T-helper 2 cell (primary cell): ENCODE measurements at regions not wholly inside any gene's neighbourhood (a gene's known extent, or its start where the extent isn't known, plus 50 kb on each side); places are given as distances from the start of the nearest gene placed in this dataset.

Experiments used
- DNase-seq, 5 experiments: peaks; one replicate each; pipeline versions ENCODE4 v3.0.0 to v3.0.0-alpha.2; 2012 to 2022

DNA sequence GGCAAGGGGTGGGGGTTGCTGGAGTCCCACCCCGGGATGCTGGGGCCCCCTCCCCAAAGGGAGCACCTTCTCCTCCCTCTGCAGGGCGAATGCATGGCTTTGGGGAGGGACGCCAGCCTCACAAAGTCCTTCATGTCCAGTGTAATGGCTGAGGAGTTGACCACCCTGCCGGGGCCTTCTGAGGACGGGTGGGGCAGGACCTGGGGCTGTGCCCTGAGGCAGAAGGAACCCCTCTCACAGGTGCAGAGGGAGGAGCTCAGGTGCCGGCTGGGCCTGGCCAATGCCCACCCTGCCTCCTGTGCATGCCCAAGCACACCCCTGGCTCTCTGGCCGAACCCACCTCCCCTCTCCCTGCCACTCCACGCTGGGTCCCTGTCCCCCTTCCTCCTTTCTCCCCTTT, 64.3 kb upstream of the RNU6ATAC start:
- DNase-seq, result no peak

DNA sequence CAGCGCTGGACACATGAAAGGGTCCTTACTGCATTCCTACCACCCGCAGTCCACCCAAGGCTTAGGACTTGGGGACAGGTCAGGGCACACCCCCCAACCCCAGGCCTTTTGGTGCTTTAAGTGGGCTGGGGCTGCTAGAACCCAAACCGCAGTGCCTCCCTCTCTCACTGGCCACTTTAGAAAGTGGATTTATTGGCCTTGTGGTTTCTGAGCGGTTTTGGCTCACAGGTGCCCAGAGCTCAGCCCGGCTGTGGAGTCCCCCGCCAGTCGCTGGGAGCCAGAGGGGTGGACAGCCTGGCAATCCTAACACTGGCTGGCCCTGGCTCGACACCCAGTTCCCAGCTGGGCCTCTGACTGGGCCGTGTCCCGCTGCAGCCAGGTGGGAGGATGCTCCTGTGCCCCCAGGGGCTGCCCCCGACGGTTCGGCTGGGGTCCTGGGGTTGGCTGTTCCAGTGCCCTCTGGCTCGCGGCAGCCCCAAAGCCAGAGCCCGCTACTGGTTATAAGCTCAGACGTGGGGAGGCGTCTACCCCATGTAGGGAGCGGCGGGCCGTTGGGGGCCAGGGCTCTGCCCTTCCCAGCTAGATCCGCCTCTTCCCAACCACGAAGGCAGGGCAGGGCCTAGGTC, 65.2 kb upstream of the RNU6ATAC start:
- no peak for DNase-seq

DNA sequence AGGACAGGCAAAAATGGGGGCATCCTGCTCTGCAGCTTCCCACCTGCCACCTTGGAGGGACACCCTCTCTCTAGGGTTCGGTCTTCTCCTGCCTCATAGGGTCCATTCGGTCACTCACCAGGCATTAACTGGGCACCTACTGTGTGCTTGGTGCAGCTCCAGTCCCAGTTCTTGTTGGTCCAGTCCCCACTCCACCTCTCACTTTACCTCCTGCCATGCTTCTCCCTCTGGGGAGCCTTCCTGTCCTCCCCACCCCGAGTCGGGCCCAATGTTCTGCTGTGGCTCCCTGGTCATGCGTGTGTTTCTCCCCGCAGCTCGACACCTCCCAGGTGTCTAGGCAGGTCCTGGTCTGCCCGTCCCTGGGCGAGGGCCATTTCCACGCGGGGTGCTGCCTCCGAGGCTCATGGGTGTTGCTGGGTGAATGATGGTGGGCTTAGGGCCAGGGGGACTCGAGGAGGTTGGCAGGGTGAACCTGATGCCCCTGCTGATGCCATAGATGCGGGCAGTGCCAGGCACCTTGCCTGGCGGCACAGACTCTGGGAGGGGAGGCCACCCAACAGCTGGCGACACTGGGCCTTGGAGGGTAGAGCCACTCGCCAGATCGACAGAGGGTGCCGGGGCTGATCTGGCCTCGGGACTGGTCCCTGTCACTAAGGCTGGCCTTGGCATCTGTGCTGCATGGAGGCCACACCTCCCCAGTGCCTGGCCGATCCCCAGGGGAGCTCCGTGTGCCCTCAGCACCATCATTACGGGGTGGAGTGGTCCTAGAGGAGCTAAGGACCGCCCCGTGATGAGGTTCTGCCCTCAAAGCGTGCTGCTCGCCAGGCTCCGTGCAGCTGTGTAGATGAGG, 66.0 kb upstream of the RNU6ATAC start:
- no peak for DNase-seq

DNA sequence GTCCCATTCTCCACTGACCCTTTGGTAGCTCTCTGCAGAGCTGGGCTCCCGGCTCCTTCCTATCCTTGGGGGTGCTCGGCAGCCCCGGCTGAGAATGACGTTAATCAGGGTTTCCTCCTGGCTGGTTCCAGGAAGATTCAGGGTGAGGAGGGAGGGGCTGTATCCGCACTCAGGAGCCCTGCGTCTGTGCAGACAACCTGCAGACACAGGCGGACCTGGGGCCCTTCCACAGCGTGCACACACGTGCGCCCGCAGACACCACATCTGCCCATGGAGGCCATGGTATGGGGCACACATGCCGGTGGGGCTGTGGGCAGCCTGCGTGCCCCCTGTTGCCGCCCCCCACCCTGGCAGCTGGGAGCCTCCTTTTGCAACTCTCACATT, 66.6 kb upstream of the RNU6ATAC start:
- DNase-seq, result no peak

DNA sequence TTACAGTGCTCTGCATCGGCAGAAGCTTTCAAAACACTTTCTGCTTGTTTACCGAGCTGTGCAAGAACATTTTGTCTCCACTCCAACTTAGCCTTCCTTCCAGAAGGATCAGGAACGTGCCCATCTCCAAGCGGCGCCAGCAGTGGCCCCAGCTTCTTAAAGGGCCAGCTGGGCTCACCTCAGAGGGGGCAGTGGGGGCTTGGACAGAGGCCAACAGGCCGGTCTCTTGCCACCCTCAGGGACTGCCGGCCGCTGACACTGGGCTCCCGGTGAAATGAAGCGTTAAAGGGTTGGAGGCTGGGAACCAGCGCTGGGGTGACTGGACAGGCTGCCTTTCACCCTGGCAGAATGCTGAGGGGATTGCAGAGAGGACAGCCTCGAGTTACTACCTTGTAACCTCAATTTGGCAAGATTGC, 67.0 kb upstream of the RNU6ATAC start:
- no peak for DNase-seq

DNA sequence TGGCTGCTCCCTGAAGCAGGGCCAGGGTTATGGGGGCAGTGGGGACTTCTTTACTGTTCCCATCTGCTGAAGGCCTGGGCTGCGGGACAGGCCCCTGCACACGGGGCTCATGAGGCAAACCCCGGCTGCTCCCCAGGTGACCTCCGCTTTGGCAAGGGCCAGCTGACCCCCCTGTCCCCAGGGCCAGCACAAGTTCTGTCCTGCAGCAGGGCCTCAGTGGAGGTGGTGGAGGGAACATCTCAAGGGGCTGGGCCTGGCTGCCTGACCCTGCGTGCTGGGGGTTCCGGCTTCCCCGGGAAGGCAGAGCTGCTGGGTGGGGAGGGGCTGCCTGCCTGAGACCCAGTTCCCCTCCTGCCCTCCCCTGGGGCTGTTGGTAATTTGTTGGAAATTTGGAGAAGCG, 67.4 kb upstream of the RNU6ATAC start:
- no peak for DNase-seq

DNA sequence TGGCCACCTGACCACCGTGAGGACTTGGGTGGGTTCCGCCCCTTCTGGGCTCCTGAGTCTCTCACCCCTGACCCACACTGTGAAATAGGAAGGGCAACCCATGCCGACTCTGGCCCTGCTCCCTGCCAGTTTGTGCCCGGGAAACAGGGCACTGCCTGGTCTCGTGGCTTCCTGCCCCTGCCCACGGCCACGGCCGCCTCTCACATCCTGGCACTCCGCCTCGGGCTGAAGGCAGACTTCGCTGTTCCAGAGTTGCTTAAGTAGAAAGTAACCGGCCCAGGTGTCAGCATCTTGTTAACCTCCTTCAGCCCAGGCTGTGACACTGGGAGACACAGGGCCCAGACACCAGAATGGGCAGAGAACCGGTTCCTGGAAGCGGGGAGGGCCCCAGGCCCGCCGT, 68.7 kb upstream of the RNU6ATAC start:
- no peak for DNase-seq

DNA sequence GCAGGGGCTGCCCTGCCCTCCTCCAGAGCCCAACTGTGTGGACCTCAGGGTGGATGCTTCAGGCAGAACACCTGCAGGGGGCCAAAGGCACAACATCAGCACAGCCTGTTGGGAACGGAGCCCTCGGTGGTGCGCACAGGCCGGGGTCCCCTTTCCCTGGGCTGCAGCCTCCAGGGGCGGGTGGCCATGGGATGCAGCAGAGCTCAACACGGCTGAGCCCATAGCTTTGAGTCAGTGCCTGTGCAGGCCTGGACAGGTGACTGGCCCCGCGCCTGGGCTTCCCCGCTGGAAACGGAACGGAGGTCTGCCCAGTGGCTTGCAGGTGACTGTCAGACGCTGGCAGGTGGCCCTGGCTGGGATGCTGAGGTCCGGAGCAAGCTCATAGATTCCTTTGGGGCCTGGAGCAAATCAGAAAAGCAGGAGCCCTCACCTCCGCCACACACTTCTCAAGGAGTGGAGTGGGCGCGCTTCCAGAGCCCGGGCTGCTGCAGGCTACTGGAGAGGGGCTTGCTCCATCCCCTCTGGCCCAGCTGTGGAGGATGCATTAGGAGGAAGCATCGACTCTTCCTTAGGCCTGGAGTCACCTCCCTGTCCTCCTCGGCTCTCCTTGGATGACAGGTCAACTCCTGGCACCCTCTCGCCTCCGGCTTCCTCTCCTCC, 69.8 kb upstream of the RNU6ATAC start:
- DNase-seq, result no peak

DNA sequence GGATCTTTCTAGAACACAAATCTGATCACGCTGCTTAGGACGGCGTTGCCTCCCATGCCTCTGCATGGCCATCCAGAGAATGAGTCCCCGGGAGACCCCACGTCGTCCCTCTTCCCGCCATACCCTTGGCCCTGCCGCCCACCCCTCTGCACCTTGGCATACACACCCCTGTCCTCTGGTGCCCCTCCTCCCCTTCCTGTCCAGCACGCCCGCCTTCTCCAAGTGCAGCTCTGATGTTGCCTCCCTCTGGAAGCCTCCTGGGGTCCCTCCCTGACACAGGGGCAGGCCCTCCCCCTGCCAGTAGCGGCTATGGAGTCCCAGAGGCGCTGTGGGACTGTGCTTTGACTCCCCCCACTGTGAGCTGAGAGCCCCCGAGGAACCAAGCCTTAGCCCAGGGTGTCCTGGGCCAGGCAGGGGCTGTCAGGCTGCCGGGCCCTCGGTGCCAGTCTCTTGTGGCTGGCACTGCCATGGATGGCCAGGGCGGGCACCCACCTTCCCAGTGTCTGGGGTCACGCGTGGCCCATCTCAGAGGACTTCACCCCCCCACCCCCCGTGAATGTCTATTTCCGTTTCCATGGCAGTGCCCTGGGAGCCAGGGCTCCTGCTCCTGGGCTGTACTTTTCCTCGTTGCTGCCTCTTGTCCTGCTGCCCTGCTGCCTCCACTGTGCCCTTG, 70.5 kb upstream of the RNU6ATAC start:
- no peak for DNase-seq

DNA sequence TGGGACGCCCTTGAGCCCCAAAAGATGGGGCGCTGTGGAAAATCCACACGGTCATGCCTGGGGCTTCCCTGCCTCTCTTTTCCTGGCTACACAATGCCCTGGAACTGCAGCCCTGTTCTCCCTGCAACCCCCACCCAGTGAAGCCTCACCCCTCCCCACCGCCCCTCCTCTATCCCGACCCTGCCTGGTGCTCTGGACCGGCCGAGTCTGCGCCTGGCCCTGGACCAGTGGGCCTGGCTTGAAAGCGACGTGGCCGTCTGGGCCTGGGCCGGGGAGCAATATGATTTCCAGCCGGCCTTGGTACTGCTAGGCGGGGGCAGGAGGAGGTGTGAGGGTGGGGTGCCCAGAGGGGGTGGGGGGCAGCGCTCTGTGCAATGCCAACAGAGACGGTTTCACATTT, 71.0 kb upstream of the RNU6ATAC start:
- DNase-seq, result no peak

DNA sequence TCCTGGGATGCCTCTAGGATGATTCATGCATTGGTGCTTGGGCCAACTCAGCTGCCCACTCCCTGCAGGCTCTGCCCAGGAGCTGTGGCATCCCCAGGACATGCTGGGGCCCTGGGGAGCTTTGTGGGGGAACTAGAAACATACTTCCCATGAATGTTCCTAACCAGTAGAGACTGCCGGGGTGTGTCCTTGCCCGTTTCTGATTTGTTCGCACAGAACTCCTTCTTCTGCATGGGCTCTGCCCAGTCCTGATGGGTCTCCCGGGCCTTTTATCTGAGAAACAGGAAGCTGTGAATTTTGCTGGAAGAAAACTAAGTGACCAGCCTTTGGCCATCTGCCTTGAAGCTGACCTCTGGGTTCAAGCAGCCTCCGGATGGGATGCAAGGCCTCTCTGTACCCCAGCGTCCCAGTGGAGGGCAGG, 71.6 kb upstream of the RNU6ATAC start:
- DNase-seq, result no peak

DNA sequence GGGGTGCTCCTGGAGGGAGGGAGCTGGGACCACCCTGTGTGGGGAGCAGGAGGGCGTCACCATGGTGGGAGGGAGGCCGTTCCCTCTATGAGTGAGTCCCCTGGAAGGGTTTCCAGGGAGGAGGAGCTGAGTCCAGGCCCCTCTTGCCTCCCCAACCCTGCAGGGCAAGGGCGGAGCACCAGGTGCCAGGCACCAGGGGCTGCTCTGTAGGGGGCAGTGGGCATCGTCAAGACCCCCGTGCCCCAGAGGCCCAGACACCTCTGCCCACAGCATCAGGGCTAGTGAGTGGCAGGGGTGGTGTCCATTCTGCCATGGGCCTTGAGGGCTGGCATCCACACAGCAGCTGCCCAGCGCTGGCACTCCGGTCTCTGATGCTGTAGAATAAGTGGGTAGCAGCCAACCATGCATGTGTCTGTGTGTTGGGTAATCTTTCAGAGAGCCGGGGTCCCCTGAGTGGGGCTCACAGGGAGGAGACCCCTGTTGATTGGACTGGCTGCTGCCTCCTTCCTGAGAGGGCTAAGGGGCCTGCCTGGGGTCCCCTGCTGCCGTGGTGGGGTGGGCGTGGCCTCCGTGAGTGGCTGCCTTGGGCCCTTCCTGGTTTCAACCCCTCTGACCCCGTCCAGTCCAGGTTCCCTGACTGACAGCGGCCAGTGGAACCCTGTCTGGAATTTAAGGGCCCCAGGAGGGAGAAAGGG, 72.7 kb upstream of the RNU6ATAC start:
- no peak for DNase-seq

DNA sequence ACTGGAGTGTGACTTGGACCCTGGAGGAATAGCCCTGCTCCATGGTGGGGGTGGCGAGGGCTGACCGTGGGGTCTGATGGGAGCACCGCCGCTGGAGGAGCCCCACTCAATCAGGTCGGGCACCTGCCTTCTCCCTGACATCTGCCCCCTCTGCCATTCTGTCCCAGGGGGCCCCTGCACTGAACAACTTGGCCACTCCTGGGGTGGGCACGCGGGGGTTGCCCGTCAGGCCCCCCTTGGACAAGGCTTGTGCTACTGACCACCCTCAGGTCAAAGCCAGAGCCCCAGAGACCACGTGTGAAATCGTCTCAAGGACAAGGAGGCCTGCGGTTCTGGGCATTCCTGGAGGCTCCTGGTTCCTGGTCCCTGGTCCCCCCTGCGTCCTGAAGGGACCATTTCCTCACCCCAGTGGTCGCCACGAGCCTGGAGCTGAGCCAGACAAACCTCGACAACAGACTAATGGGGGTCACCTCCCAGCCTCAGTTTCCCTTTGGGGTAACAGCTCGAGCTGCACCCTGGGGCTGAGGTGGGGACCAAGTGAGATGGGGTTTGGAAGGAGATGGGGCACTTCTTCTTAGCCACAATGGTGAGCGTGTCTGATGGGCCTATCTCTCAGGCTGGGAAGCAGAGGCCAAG, 73.4 kb upstream of the RNU6ATAC start:
- DNase-seq, result no peak

DNA sequence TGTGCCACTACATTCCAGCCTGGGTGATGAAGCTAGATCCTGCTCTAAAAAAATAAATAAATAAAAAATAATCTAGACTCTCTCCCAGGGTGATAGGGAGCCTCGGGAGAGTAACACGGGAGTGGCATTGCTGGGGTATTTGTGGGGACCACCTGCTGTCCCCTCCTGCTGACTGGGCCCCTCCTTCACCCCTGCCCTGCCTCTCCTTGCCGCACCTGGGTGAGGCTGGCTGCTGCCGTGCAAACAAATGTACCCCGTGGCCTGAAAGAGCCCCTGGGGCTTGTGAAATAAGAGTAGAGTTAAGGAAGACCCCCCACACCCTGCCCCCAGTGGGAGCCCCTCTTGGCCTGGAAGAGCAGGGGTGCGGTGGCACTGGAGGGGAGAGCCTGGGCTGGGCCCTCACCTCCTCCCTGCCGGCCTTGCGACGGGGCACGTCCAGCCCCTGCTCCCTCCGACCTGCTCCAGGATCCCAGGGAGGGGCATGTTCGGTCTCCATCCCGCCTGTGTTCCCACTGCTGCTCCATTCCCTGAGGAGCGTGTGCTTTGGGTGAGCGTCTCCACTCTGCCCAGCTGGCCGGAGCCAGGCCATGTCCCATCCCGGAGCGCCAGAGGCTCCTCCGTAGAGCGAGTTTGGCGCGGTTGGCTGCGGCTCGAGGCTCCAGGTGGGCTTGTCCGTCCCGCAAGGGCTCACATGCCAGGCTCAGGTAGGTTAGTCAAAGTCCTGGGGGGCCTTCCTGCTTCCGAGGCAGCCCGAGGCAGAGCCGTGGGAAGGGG, 75.0 kb upstream of the RNU6ATAC start:
- no peak for DNase-seq

DNA sequence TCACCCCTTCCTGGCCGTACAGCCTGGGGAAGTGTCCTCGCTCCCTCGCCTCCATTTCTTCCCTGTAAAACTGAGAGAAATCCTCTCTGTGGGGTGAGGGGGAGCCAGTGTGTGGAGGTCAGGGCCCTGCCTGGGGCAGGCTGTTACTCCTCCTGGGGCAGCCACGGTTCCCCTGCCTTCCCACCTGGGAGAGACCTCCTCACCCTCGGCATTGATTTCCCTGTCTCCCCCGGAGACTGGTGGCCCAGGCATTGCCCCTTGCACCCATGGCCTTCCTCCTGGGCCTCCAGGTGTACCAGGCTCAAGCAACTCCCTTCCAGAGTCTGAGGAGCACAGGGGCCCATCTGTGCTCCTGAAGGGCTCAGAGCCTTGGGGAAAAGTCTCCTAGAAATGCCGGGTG, 75.6 kb upstream of the RNU6ATAC start:
- DNase-seq, result no peak

DNA sequence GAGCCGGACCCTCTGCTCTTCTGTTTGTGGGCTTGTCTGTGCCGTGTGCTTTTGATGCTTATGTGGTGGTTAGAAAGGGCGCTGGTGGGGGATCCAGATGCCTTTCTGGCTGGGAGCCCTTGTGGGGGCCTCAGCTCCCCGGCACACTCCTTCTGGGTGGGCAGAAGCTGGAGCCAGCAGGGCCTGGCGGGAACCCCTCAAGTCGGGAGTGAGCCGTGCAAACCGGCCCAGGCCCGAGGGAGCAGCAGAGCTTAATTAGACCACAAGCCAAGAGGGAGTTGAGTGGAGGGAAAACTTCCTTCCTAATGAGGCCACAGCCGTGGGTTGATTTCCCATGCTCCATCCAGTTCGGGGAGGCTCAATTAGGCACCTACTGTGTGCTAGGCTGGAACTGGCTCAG, 76.0 kb upstream of the RNU6ATAC start:
- DNase-seq, result no peak

DNA sequence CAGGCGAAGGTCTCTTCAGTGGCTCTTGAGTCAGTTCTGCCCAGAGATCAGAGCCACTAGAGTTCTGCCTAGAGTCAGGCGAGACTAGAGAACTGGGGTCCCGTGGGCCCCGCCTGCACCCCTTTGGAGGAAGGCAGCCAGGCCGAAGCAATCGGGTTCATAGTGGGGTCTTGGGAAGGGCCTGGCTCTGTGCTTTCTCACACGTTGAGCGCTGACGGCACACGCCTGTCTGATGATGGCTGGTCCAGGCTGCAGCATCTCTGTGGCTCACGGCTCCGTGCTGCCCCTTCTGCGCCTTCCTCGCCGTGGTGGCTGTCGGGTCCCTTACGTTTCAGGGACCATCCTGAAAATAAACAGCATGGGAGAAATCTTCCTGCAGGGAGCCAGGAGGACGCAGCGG, 78.3 kb upstream of the RNU6ATAC start:
- DNase-seq, result no peak

DNA sequence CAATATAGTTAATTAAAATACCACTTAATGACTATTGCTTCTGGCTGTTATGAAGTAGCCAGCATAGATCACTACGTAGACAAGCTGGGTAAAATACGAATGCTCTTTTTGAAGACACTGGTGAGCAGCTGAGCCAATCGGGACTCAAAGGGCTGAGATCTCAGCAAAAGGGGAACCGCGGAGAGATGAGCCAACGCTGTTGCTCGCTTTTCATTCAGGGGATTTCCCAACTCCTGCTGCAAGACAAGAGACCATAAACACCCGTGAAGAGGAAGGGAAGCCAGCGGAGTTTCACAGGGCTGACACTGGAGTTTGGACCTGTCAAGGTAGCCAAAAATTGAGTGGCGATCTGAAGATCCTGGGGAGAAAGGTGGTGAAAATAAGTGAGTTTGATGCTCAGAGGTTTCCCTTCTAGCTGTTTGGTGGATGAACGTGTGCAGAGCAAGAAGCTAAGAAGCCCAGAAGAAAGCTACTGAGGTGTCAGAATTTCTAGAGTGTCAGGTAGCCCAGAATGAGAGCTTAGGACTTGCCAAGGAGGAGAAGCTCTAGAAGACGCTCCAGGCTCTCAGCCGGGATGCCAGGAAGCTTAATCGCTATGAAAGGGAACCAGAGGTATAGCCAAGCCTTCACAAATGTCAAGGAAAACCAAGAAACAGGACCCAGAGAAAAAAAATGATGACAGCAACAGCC, 79.6 kb upstream of the RNU6ATAC start:
- DNase-seq, result peak in 2 of 5 experiments; percentile 21 to 42

DNA sequence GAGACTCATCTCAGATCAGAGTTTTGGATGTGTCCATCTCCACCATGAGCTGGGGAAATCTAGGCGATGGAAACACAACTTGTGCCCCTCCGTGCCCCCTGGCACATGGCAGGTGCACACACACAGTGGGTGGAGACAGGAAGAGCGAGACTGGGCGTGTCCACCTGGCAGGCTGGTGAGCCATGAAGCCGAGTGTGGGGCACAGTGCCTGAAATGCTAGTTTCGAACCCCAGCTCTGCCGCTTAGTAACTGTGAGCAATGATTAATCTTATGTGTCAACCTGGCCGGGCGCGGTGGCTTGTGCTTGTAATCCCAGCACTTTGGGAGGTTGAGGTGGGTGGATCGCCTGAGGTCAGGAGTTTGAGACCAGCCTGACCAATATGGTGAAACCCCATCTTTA, 80.8 kb upstream of the RNU6ATAC start:
- no peak for DNase-seq

DNA sequence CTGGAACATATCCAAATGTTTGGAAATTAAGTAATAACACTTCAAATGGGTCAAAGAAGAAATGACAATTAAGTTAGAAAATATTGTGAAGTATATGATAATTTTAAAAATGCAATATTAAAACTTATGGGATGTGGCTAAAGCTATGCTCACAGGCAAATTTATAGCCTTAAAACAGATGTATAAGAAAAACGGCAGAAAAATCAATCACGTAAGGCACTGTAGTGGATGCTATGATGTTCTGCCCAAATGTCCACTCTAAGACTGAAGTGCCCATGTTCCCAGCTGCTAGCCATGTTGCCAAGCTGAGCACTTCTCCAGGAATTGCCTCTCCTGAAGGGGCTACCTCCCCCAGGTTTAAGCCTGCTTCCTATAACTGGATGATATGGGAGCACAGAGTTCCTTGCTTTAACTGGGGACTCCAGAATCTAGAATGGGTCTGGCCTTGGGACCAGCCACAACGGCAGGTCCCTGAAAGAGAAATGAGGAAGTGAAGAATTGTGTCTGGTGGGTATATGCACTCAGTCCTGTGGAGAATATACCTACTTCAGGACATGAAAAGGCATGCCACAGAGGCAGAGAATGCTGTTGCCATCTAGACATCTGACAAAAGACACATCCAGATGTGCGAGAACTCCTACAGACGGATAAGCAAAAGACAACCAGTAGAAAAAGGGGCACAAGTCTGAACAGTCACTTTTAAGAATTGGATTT, 78.2 kb upstream of the RXRA start:
- no peak for DNase-seq
